GM18499 (cell line): ENCODE measurements at regions not wholly inside any gene's neighbourhood (a gene's known extent, or its start where the extent isn't known, plus 50 kb on each side); places are given as distances from the start of the nearest gene placed in this dataset.
"Not testable (repeated sequence)": the region's sequence is repeated elsewhere in the genome, so short reads cannot be mapped to it uniquely, and the experiment has no call there.

ENCODE experiments used
- ATAC-seq: cut with Tn5 transposase; IDR thresholded peaks from one replicate; pipeline ENCODE4 v1.9.1; 2021; ENCODE audit warnings: moderate number of reproducible peaks; ENCODE audit not compliant: insufficient read depth, unreplicated experiment

DNA sequence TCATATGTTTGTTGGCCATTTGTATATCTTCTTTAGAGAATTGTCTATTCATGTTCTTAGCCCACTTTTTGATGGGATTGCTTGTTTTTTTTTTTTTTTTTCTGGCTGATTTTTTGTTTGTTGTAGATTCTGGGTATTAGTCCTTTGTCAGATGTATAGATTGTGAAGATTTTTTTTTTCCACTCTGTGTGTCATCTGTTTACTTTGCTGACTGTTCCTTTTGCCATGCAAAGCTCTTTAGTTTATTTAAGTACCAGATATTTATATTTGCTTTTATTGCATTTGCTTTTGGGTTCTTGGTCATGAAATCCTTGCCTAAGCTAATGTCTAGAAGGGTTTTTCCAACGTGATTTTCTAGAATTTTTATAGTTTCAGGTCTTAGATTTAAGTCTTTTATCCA lies 547.9 kb downstream of the TMEM135 start:
- not testable (repeated sequence) for ATAC-seq

- ATAC-seq: no peak
Measured at GRCh38 chr11:87583931-87584330, 546.2 kb downstream of the TMEM135 start.

DNA sequence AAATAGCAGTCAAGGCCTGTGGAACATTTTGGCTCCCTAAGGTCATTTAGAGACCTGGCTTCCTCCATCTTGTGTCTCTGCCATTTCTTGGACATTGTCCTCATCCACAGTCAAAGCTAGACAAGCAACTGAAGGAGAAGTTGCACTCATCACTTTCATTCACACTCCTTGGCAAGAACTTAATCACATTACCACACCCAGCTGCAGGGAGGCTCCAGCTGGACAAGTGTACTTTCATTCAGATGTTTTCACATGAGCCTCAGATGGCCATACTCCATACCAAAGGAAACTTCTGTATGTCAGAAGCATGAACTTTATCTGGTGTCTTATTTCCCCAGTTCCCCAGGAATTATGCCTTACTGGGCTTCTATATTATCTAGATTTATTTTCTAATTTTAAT lies 537.4 kb downstream of the TMEM135 start:
- ATAC-seq: no peak

GRCh38 chr11:87574193-87574592 lies 536.5 kb downstream of the TMEM135 start:
- no peak for ATAC-seq

- no peak for ATAC-seq
Measured at GRCh38 chr11:87573708-87574107, 536.0 kb downstream of the TMEM135 start.

- ATAC-seq: no peak
Measured at GRCh38 chr11:87572881-87573280, 535.1 kb downstream of the TMEM135 start.

DNA sequence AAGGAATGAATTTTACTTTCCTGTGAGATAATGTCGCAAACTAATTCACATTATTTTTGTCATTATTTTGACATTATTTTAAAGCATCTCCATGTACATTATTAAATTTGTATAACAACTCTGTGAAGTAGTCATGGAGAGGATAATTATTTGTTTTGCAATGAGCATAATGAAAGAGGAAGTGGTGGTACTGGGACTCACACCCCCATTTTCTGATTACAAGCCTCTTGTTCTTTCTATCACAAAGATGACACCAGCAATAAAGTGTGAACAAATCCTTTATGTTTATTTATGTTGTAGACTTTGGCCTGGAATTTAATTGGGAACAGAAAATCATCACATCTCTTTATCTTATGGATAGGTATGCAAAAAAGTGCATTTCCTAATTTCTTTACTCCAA lies 522.6 kb downstream of the TMEM135 start:
- no peak for ATAC-seq

- ATAC-seq: not testable (repeated sequence)
Measured at GRCh38 chr11:87559852-87560251, 522.1 kb downstream of the TMEM135 start.

DNA sequence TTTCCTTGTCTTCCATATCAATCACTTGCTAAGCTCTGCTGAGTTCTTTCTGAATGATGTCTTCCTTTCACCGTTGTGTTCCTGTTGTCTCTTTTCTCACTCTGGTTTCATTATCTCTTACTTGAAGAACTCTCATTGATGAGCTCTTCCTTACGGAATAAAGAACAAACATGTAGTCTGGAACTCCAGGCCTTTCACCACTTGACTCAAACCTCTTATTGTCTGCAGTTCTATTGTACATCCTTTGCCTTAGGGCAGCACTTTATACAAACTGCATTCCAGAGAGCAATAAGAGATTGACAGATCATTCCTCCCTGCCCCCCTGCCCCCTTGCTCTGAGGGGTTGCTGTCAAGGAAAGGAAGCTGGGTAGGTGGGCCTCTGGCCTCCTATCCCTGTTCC lies 517.4 kb downstream of the TMEM135 start:
- ATAC-seq: no peak

DNA sequence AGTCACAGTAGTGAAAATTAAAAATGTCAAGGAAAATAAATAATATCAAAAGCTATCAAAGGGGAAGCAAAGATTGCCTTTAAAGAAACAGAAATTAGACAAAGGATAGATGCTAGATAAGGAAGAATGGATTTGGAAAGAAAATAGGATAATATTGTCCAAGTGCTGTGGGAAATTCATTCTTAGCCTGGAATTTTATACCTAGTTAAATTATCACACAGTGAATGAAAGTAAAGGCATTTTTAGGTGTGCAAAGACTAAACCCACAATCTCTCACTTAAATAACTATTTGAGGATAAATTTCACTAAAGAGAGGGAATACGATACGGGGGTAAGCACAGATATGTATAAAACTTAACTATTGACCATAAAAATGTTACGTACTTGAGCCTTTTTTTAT lies 511.1 kb downstream of the TMEM135 start:
- no peak for ATAC-seq

DNA sequence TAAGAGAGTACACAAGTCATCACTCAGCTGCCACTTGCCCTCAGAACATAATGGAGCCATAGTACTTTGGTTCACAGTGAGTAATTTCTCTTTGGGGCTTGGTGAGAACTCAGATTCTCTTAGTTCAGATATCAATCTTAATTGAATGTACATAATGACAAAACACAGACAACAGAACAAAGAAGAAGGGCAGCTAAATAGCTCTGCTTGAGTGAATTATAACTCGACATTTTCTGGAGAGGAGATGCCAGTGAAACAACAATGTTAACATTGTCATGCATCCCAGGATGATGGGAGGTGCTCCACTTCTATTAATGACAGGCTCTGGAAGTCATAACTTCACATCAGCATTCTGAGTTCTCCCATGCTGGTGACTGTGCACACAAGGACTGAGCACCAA lies 508.1 kb downstream of the TMEM135 start:
- ATAC-seq: no peak

- no peak for ATAC-seq
Measured at GRCh38 chr11:87539596-87539995, 501.9 kb downstream of the TMEM135 start.

GRCh38 chr11:87536565-87536964 lies 498.8 kb downstream of the TMEM135 start:
- no peak for ATAC-seq

DNA sequence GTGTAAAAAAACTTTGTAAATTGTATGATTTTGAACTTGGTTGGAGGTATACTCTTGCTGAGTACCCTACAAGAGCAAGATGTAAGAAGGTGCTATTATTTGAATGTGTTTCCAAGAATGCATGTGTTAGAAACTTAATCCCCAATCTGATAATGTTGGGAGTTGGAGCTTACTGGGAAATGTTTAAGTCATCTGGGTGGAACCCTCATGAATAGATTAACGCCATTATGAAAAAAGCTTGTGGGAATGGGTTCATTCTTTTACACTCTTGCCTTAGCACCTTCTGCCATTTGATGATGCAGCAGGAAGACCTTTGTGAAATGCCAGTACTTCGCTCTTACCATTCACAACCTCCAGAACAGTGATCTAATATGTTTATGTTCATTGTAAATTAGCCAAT lies 498.3 kb downstream of the TMEM135 start:
- ATAC-seq: no peak

GRCh38 chr11:87535513-87535912 lies 497.8 kb downstream of the TMEM135 start:
- no peak for ATAC-seq

DNA sequence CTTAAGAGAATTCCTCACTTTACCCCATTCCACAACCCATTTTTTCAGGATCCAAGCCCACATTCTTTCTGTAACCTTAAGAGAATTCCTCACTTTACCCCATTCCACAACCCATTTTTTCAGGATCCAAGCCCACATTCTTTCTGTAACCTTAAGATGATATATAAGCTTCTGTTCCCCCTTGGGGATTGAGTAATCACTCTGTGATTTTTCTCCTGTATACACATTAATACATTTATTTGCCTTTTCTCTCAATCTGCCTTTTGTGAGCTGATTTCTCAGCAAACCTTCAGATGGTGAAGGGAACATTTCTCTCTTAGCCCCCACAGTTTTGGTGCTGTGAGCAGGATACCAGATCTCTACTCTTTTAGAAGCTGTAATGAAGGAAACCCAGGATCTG lies 494.1 kb downstream of the TMEM135 start:
- ATAC-seq: not testable (repeated sequence)

GRCh38 chr11:87529486-87529885 lies 491.8 kb downstream of the TMEM135 start:
- no peak for ATAC-seq

DNA sequence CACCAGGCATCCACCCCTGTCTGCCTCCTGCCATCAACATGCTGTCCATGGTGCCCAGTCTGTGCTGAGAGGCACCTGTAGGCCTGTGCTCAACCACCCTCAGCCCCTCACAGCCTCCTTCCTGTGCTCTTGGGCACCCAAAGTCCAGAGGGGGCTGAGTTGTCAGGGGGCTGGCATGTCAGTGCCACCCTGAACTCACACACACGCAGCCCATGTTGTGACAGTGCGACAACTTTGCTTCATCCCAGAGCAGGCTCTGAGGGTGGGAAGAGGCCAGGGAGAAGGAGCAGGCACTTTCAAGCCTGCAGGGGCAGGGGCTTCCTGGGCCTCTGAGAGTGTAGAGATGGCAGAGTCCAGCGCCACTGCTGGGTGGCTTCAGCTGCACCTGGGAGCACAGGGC lies 491.0 kb downstream of the TMEM135 start:
- ATAC-seq: no peak

DNA sequence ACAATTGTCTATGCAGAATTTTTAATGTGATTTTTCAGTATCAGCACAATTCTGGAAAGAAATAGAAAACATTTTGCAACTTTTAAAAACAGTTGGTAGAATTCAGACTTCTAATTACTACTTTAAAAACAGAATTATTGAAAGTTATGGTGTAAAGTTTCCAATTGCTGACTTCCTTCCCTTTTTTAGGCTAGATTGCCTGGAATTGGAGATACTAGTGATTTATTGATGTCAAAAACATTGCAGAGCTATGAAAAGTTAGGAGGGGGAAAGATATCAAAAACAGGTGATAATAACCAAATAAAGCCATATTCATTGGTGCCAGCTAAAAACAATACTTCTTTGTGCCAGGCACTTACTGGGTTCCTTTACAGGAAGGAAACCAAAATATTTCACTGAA lies 485.5 kb downstream of the TMEM135 start:
- no peak for ATAC-seq

GRCh38 chr11:87518266-87518665 lies 480.5 kb downstream of the TMEM135 start:
- no peak for ATAC-seq

DNA sequence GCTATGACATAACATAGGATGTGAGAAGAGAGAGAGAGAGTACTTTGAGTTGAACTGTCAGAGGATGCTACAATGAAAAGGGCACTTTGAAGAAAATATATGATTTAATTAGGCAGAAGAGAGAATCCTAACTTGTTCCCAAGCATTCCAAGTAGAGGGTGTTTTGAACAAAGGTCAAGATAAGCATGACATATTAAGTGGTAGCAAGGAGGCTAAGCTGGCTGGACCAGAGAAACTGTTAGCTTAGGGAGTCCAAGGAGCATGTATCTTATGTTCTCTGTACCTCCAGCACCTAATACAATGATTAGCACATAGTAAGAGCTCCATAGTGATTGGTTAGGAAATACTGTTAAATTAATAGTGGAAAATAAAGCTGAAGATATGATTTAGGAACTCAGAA lies 479.6 kb downstream of the TMEM135 start:
- no peak for ATAC-seq

- not testable (repeated sequence) for ATAC-seq
Measured at GRCh38 chr11:87507722-87508121, 470.0 kb downstream of the TMEM135 start.

GRCh38 chr11:87506946-87507345 lies 469.2 kb downstream of the TMEM135 start:
- not testable (repeated sequence) for ATAC-seq
